Muscle of leg (tissue), 3 donors: ENCODE measurements at regions not wholly inside any gene's neighbourhood (a gene's known extent, or its start where the extent isn't known, plus 50 kb on each side); places are given as distances from the start of the nearest gene placed in this dataset.

Source experiments
- DNase-seq: peaks from one replicate; pipeline ENCODE4 v3.0.0; 2013
- H3K27ac ChIP-seq: one replicate; pipeline ENCODE4 v1.5.1; 2013; ENCODE audit warnings: mild to moderate bottlenecking, low read length, control low read depth
- H3K27me3 ChIP-seq: one replicate; pipeline ENCODE4 v1.6.1; 2013; ENCODE audit warnings: low read length; ENCODE audit not compliant: control insufficient read depth, insufficient read depth
- H3K36me3 ChIP-seq: one replicate; pipeline ENCODE4 v1.6.1; 2013; ENCODE audit warnings: low read length; ENCODE audit not compliant: control insufficient read depth, insufficient read depth
- H3K4me1 ChIP-seq: one replicate; pipeline ENCODE4 v1.6.1; 2013; ENCODE audit warnings: low read length; ENCODE audit not compliant: control insufficient read depth, insufficient read depth
- H3K4me3 ChIP-seq: one replicate; pipeline ENCODE4 v1.5.1; 2013; ENCODE audit warnings: low read length, control low read depth
- H3K9me3 ChIP-seq: replicated peaks from 2 replicates; pipeline ENCODE4 v1.6.1; 2013; ENCODE audit warnings: low read depth, low read length; ENCODE audit not compliant: control insufficient read depth
- WGBS: methylation state at CpG from one replicate; pipeline ENCODE4 v1.1.5; 2013; ENCODE audit warnings: missing lambda C conversion rate; ENCODE audit not compliant: insufficient coverage; 5-methylcytosine and 5-hydroxymethylcytosine counted together

DNA sequence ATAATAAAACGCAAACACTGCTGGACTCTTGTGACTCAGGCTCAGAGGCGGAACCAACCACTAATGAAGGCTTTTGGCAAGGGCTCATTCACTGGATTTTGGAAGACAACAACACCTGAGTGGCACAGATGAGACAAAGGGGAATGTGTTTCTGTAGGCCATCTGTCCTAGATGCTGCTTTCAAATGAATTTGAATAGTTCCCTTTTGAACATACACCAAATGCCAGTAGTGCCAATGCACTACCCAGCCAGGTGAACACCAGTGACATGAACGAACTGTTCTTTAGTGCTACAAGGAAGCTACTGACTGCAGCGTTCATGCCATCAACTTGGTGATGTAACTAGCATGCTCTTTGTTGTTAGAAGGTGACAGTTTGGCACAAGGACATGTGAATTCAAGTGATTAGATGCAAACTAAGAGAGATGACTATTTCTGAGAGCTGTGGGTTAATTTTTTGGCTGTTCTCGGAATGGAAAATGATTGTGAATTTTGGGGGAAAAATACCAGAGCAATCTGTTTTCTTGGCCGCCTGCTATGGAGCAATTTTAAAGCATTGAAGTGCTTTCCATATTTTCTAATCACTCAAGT lies 173.7 kb downstream of the SLC24A2 start:
- Histone ChIP-seq H3K4me1 (no peaks in the 10 kb centered on the region), H3K36me3 (no peaks in the 10 kb centered on the region), H3K27ac (no peak overlapping the region), H3K4me3 (no peak overlapping the region), H3K9me3 (no peaks in the 10 kb centered on the region), H3K27me3 (no peaks in the 10 kb centered on the region)
- WGBS, result 80% methylated on average over 5 of the region's 6 CpGs
- DNase-seq, result no peak

DNA sequence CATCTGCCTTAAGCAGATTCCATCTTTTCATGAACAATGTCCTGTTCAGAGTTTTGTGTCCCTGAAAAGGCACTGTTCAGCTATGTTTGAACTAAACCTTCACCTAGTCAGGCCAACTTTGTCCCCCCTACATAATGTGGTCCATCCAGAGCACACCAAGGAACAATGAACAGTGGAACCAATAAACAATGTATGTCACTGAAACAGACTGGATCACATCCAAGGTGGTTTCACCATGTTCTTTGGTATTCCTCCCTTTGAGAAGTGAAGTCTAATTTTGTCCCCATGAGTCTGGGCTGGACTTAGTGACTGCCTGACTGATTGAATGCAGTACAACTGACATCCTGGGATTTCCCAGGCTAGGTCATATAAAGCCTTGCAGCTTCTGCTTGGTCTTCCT lies 174.5 kb downstream of the SLC24A2 start:
- no peak for DNase-seq
- Histone ChIP-seq H3K4me1 (no peaks in the 10 kb centered on the region), H3K4me3 (no peak overlapping the region), H3K36me3 (no peaks in the 10 kb centered on the region), H3K27me3 (no peaks in the 10 kb centered on the region), H3K9me3 (no peaks in the 10 kb centered on the region), H3K27ac (no peak overlapping the region)

DNA sequence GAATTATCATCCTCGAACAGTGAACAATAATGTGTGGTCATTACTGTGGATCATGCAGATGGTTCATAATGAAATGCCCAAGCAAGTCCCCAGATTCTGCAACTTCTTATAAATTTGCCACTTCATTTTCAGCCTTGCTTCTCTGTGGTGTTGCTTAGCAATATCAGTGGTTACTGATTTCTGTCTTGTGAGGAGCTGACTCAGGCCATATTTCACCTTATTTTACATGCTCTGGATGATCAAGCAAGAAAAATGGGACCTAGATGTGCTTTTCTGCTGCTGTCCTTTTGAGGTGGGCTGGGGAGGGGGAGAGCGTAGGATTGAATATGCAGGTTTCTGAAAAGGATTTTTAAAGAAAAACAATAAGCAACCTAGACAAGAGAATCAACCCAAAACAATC lies 188.3 kb downstream of the SLC24A2 start:
- H3K27me3 ChIP-seq, result no peaks in the 10 kb centered on the region
- no peak overlapping the region for H3K27ac ChIP-seq
- no peaks in the 10 kb centered on the region for H3K9me3 ChIP-seq
- no peaks in the 10 kb centered on the region for H3K4me1 ChIP-seq
- DNase-seq, result no peak
- no peak overlapping the region for H3K4me3 ChIP-seq
- WGBS, result no CpG with 5 or more reads among the region's 2 CpGs
- H3K36me3 ChIP-seq, result no peaks in the 10 kb centered on the region

DNA sequence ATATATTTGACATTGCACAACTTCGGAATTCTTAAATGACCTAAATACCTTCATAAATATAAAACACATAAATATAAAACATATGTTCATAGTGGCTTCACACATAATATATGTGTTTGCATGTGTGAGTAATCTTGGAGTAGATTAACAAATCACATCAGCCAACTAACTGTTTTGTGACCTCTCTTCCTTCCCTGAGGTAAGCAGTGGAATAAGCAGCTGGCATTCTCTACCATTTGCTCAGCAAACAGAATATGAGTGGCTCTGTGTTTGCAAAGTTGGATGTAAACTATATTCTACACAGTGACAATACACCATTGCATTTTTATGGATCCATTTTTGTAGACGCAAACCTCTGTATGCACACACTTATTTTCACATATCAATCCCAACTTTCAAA lies 189.9 kb downstream of the ACER2 start:
- Histone ChIP-seq H3K27me3 (no peaks in the 10 kb centered on the region), H3K36me3 (no peaks in the 10 kb centered on the region), H3K4me1 (no peaks in the 10 kb centered on the region), H3K9me3 (no peaks in the 10 kb centered on the region), H3K27ac (no peak overlapping the region), H3K4me3 (no peak overlapping the region)
- whole genome bisulfite sequencing, result no CpG with 5 or more reads among the region's 2 CpGs
- DNase-seq, result peak; percentile 22

DNA sequence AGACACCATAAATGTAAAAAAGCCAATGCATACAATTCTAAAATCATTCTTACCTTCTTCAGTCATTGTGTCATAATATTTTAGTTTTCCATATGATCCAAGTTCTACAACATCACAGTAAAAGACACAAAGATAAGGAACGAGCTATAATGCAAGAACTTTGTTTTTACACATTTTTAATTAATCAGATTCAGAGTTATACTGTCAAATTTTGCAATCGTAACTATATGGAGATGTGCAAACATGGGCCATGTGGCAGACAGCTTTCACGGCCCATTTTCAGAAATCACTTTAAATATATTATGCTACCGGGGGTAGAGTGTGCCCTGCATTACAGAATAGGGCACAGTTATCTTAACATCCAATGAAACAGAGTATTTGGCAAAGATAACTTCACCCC lies 188.4 kb downstream of the ACER2 start:
- Histone ChIP-seq H3K36me3 (no peaks in the 10 kb centered on the region), H3K9me3 (no peaks in the 10 kb centered on the region), H3K4me3 (no peak overlapping the region), H3K4me1 (no peaks in the 10 kb centered on the region), H3K27me3 (no peaks in the 10 kb centered on the region), H3K27ac (no peak overlapping the region)
- no peak for DNase-seq
- WGBS, result 60% methylated on average over 1 of the region's 4 CpGs

DNA sequence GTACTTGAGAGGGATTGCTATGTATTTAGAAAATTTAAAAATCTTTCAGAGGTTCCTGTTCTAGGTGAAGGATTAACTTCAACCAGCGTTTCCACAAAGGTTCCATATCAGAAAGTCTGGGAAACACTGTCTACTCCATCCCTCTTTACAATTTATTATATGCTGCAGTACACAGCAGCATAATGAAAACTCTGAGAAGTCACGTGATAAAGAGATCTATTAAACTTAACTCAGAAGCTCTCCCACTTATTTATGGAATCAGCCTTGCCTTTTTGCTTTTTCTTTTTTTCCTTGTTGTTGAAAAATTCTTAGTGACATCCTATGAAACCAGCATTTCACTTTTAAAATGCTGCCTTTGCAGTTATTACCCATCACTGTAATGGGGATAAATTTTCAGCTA lies 186.2 kb downstream of the ACER2 start:
- no peak overlapping the region for H3K4me3 ChIP-seq
- no peaks in the 10 kb centered on the region for H3K36me3 ChIP-seq
- H3K4me1 ChIP-seq, result no peaks in the 10 kb centered on the region
- WGBS, result no CpG with 5 or more reads among the region's 2 CpGs
- DNase-seq, result no peak
- H3K27ac ChIP-seq, result no peak overlapping the region
- H3K27me3 ChIP-seq, result no peaks in the 10 kb centered on the region
- H3K9me3 ChIP-seq, result no peaks in the 10 kb centered on the region

DNA sequence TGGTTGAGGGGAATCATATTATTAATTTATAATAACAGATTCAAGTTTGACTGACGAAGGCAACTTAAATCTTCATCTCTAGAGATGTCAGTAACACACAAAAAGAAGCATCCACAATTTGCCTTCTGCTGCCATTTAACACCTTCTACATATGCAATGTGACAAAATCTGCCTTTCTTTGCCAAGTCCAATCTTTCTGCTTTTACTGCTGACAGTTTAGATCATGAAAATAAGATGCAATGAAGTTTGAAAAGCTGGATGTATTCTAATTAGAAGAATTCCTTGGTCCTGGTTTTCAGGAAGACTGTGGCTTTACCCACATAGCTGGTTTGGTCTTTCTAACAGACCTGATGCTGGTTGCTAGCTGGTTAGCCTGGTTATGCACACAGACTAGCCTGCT lies 178.9 kb downstream of the ACER2 start:
- WGBS, result no CpG with 5 or more reads among the region's 1 CpG
- DNase-seq, result no peak
- H3K27me3 ChIP-seq, result no peaks in the 10 kb centered on the region
- no peaks in the 10 kb centered on the region for H3K9me3 ChIP-seq
- no peaks in the 10 kb centered on the region for H3K36me3 ChIP-seq
- no peak overlapping the region for H3K27ac ChIP-seq
- no peak overlapping the region for H3K4me3 ChIP-seq
- no peaks in the 10 kb centered on the region for H3K4me1 ChIP-seq

DNA sequence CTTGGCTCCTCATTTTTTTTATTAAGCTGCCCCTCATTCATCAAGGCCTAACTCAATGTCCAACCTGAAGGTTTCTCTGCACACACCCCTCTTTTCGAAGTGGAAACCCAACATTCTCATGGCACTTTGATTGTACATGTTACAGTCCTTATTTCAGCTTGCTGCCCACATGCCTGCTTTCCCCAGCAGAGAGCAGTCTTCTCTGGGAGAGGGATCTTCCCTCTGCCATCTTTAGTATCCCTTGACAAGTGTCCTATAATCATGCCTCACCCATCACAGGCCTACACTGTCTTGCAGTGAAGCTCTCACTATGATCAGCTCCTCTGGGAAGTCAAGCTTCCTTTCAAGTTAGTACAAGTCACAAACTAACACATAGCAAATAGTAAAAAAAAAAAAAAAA lies 175.1 kb downstream of the ACER2 start:
- Histone ChIP-seq H3K9me3 (no peaks in the 10 kb centered on the region), H3K27me3 (no peaks in the 10 kb centered on the region), H3K4me3 (no peak overlapping the region), H3K27ac (no peak overlapping the region), H3K4me1 (no peaks in the 10 kb centered on the region), H3K36me3 (no peaks in the 10 kb centered on the region)
- 100% methylated on average over 1 of the region's 1 CpG for WGBS
- no peak for DNase-seq

DNA sequence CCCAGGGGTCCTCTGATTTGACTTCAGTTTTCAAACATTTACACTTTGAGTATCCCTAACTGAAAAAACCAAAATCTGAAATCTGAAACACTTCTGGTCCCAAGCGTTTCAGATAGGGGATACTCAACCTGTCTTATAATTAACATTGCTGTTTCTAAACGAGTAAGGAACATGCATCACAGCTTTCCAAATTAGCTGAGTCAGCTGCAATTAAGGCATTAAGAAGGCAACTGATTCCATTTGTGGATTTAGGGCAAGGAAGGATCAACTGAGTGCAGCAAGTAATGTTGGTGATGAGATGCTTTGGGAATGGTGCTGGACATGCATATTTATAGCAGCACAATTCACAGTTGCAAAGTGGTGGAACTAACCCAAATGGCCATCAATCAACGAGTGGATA lies 168.6 kb downstream of the ACER2 start:
- no peak for DNase-seq
- Histone ChIP-seq H3K27me3 (no peaks in the 10 kb centered on the region), H3K36me3 (no peaks in the 10 kb centered on the region), H3K4me3 (no peak overlapping the region), H3K4me1 (no peaks in the 10 kb centered on the region), H3K27ac (no peak overlapping the region), H3K9me3 (no peaks in the 10 kb centered on the region)
- WGBS, result 86% methylated on average over 1 of the region's 3 CpGs

DNA sequence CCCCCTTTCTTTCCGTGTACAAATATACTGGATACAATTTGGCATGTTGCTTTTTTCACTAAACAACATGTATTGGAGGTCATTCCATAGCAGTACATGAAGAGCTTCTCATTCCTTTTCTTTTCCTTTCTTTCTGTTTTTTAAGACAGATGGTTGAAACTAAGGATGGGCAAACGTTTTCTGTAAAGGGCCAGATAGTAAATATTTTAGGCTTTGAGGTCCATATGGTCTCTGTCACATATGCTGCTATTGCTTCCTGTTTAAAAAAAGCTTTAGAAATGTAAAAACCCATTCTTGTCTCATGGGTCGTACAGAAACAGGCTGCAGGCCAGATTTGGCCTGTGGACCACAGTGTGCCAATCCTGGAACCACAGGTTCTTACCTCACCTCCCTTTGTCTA lies 160.1 kb downstream of the ACER2 start:
- no peaks in the 10 kb centered on the region for H3K27me3 ChIP-seq
- no peak overlapping the region for H3K27ac ChIP-seq
- no peak overlapping the region for H3K4me3 ChIP-seq
- no peaks in the 10 kb centered on the region for H3K4me1 ChIP-seq
- no peak for DNase-seq
- WGBS, result 40% methylated on average over 1 of the region's 3 CpGs
- no peaks in the 10 kb centered on the region for H3K36me3 ChIP-seq
- H3K9me3 ChIP-seq, result no peaks in the 10 kb centered on the region

DNA sequence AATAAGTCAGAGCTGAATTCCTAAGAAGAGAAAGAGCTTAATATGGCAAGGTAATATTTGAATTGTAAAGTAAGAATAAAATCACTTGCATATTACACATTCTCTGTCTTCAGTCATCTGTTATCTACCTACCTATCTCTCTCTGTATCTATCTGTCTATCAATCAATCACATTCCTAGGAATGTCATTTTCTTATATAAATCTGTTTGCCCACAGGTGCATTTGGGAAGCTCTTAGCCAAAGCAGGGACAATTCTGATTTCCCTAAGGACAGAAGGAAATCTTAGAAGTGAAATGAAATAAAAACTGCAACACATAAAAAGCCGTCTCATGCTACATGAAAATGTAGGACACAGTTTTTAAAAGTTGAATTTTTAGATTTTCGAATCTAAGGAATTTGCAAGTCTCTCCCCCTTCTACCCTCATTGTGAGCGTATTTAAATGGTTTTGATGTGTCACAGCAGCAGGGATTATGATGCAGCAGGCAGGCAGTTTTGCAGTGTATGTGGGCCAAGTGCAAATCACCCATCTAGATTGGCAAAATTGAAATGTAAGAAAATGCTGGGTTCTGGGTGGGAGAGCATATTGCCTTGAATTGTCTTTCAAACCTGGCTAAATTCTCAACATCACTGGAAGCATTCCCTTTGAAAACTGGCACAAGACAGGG lies 155.7 kb downstream of the ACER2 start:
- no peaks in the 10 kb centered on the region for H3K9me3 ChIP-seq
- no CpG with 5 or more reads among the region's 3 CpGs for WGBS
- H3K4me1 ChIP-seq, result no peaks in the 10 kb centered on the region

More for the DNA sequence above, 155.7 kb downstream of the ACER2 start:
- Histone ChIP-seq H3K4me3 (no peak overlapping the region), H3K27ac (no peak overlapping the region), H3K27me3 (no peaks in the 10 kb centered on the region), H3K36me3 (no peaks in the 10 kb centered on the region)
- DNase-seq, result no peak
